Keratinocyte (primary cell): ENCODE measurements at regions not wholly inside any gene's neighbourhood (a gene's known extent, or its start where the extent isn't known, plus 50 kb on each side); places are given as distances from the start of the nearest gene placed in this dataset.

Experiments used
- DNase-seq: peaks from one replicate; pipeline ENCODE4 v3.0.0-alpha.2; 2011; ENCODE audit warnings: low read depth, missing footprints, low spot score
- FAIRE-seq: peaks from 2 replicates; lab custom pipeline; 2011; peaks lifted over from hg19 to GRCh38; lab: Jason Lieb, UNC
- H2AFZ ChIP-seq: 2 replicates; pipeline ENCODE4 v1.6.0; 2012; ENCODE audit warnings: low read length, control low read depth, inconsistent platforms; ENCODE audit not compliant: control insufficient read depth
- H3K27ac ChIP-seq: 2 replicates; pipeline ENCODE4 v1.5.1; 2011; ENCODE audit warnings: low read length; ENCODE audit not compliant: control insufficient read depth, insufficient read depth
- H3K27me3 ChIP-seq: 3 replicates; pipeline ENCODE4 v1.6.0; 2011; ENCODE audit warnings: low read length; ENCODE audit not compliant: control insufficient read depth, insufficient read depth; ENCODE audit errors: extremely low read depth
- H3K36me3 ChIP-seq, 2 experiments: 2 replicates in 1 of 2; 3 replicates in 1 of 2; pipeline ENCODE4 v1.5.1; 2011; ENCODE audit warnings: low read length in 2 of 2, mild to moderate bottlenecking in 1 of 2; ENCODE audit not compliant: control insufficient read depth in 2 of 2, insufficient read depth in 2 of 2; ENCODE audit errors: extremely low read depth in 1 of 2
- H3K4me1 ChIP-seq: 3 replicates; pipeline ENCODE4 v1.5.1; 2011; ENCODE audit warnings: low read length; ENCODE audit not compliant: control insufficient read depth, insufficient read depth; ENCODE audit errors: extremely low read depth
- H3K4me2 ChIP-seq: 3 replicates; pipeline ENCODE4 v1.6.0; 2011; ENCODE audit warnings: low read depth, low read length; ENCODE audit not compliant: control insufficient read depth, insufficient read depth; ENCODE audit errors: extremely low read depth
- H3K4me3 ChIP-seq, 3 experiments: fragments of 200-600 bp in 1 of 3; sonication (generic) in 1 of 3; 2 replicates in 2 of 3; 3 replicates in 1 of 3; pipeline ENCODE4 v1.5.1; 2011 to 2016; ENCODE audit warnings: low read length in 3 of 3, mild to moderate bottlenecking in 3 of 3, control low read depth in 2 of 3, inconsistent platforms in 1 of 3, low read depth in 1 of 3, mixed read lengths in 1 of 3, mixed run types in 1 of 3, moderate library complexity in 1 of 3; ENCODE audit not compliant: control insufficient read depth in 2 of 3, insufficient read depth in 2 of 3; ENCODE audit errors: extremely low read depth in 1 of 3
- H3K79me2 ChIP-seq: 2 replicates; pipeline ENCODE4 v1.6.0; 2012; ENCODE audit warnings: low read length; ENCODE audit not compliant: control insufficient read depth, insufficient read depth
- H3K9ac ChIP-seq: 3 replicates; pipeline ENCODE4 v1.6.0; 2011; ENCODE audit warnings: low read length; ENCODE audit not compliant: control insufficient read depth, insufficient read depth; ENCODE audit errors: extremely low read depth
- H3K9me1 ChIP-seq: 3 replicates; pipeline ENCODE4 v1.6.0; 2011; ENCODE audit warnings: low read length; ENCODE audit not compliant: control insufficient read depth, insufficient read depth; ENCODE audit errors: extremely low read depth
- H3K9me3 ChIP-seq: 2 replicates; pipeline ENCODE4 v1.5.1; 2012; ENCODE audit warnings: low read depth, low read length; ENCODE audit not compliant: control insufficient read depth
- H4K20me1 ChIP-seq: 3 replicates; pipeline ENCODE4 v1.6.0; 2011; ENCODE audit warnings: low read length; ENCODE audit not compliant: control insufficient read depth, insufficient read depth; ENCODE audit errors: extremely low read depth
- CTCF ChIP-seq, 3 experiments: IDR thresholded peaks in 1 of 3; conservative IDR thresholded peaks in 1 of 3; optimal IDR thresholded peaks in 1 of 3; 2 replicates in 2 of 3; 3 replicates in 1 of 3; pipeline versions ENCODE3 to v1.5.1; 2011; ENCODE audit warnings: low read length in 3 of 3, mild to moderate bottlenecking in 3 of 3, moderate library complexity in 2 of 3, control low read depth in 1 of 3, inconsistent platforms in 1 of 3; ENCODE audit not compliant: insufficient read depth in 2 of 3; ENCODE audit errors: extremely low read depth in 1 of 3
- EZH2 ChIP-seq: IDR thresholded peaks from one replicate; pipeline ENCODE4 v1.6.1; 2012; ENCODE audit warnings: inconsistent platforms, mild to moderate bottlenecking, low read length, moderate library complexity
- dilution Hi-C: fragments of 300-500 bp; cut with MboI; formaldehyde crosslinking; loops from one replicate; pipeline ENCODE4 v1.7.0; 2020; ENCODE audit warnings: low sequenced_read_pairs; ENCODE audit not compliant: extremely low pct_ligation_motif_present

DNA sequence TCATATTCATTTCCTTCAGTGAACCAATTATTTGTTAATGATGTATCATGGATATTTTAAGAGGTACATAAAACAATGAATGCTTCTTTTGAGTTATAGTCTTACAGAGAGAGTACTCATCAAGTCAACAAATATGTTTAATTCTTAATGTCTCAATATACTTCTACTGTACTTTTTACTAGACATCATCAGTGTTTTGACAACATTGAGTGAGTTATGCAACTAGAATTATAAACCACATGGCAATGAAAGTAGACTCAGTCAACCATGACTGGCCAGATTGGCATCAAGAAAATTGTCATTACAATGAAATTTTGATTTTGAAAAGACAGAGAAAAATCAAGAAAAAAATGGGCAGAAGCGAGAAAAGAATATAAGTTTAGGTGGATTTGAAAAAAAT lies 1248.1 kb upstream of the CDH18 start:
- Histone ChIP-seq H3K79me2 (no peaks in the 10 kb centered on the region), H2AFZ (no peak overlapping the region), H3K9me1 (no peaks in the 10 kb centered on the region), H3K36me3 (no peaks in the 10 kb centered on the region), H4K20me1 (no peaks in the 10 kb centered on the region), H3K4me2 (no peak overlapping the region), H3K27ac (no peak overlapping the region), H3K4me3 (no peak overlapping the region), H3K27me3 (no peaks in the 10 kb centered on the region), H3K4me1 (peaks cover 10% of the 10 kb centered on the region), H3K9me3 (no peaks in the 10 kb centered on the region), H3K9ac (no peak overlapping the region)
- DNase-seq (no peak), FAIRE-seq (no peak)
- TF ChIP-seq CTCF (optimal IDR thresholded peaks at IDR 0.05 in 1 of 3, IDR thresholded peaks at IDR 0.05 in 1 of 3, conservative IDR thresholded peaks at IDR 0.05 in 1 of 3; ENCODE audit: extremely low read depth in 1 of 3, insufficient read depth in 2 of 3, low read length in 3 of 3) (no peak), EZH2 (no peak)
- dilution Hi-C loops, result no loop called here

DNA sequence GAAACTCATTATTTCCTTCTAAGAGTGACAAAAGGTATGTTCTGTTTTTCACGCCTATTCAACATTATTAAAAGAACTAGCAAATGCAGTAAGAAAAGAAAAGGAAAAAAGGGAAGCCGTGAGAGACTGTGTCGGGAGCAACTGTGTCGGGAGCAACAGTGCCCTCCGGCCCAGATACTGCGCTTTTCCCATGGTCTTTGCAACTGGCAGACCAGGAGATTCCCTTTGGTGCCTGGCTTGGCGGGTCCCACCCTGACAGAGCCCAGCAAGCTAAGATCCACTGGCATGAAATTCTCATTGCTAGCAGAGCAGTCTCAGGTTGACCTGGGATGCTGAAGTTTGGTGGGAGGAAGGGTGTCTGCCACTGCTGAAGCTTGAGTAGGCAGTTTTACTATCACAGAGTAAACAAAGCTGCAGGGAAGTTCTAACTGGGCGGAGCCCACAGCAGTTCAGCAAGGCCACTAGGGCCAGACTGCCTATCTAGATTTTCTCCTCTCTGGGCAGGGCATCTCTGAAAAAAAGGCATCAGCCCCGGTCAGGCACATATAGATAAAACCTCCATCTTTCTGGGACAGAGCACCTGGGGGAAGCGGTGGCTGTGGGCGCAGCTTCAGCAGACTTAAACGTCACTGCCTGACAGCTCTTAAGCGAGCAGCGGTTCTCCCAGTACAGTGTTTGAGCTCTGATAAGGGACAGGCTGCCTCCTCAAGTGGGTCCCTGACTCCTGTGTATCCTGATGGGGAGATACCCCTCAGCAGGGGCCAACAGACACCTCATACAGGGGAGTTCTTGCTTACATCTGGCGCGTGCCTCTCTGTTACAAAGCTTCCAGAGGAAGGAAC lies 1237.4 kb upstream of the CDH18 start:
- Histone ChIP-seq H3K4me1 (no peaks in the 10 kb centered on the region), H3K36me3 (no peaks in the 10 kb centered on the region), H3K4me2 (no peak overlapping the region), H2AFZ (no peak overlapping the region), H3K27ac (no peak overlapping the region), H4K20me1 (no peaks in the 10 kb centered on the region), H3K9me3 (no peaks in the 10 kb centered on the region), H3K79me2 (no peaks in the 10 kb centered on the region), H3K4me3 (no peak overlapping the region), H3K9ac (no peak overlapping the region), H3K27me3 (no peaks in the 10 kb centered on the region), H3K9me1 (no peaks in the 10 kb centered on the region)
- no peak for DNase-seq
- FAIRE-seq, result no peak
- TF ChIP-seq CTCF (optimal IDR thresholded peaks at IDR 0.05 in 1 of 3, IDR thresholded peaks at IDR 0.05 in 1 of 3, conservative IDR thresholded peaks at IDR 0.05 in 1 of 3; ENCODE audit: extremely low read depth in 1 of 3, insufficient read depth in 2 of 3, low read length in 3 of 3), result no peak
- no peak for TF ChIP-seq EZH2
- dilution Hi-C loops, result no loop called here
